ENCODE measurements at regions not wholly inside any gene's neighbourhood (a gene's known extent, or its start where the extent isn't known, plus 50 kb on each side); places are given as distances from the start of the nearest gene placed in this dataset.

GRCh38 chr9:106468431-106468830, 394.5 kb upstream of the ZNF462 start:
- no peak overlapping the region for H2AFZ ChIP-seq (ENCODE audit: low read length)
- H3K4me1 ChIP-seq (ENCODE audit: insufficient read depth, low read length, poor library complexity, severe bottlenecking): peaks cover 5% of the 10 kb centered on the region
- H3F3A ChIP-seq (ENCODE audit: low read depth): no peaks in the 10 kb centered on the region
- no peaks in the 10 kb centered on the region for H4K20me1 ChIP-seq (ENCODE audit: insufficient read depth, low read length, poor library complexity, severe bottlenecking)
- H3K9ac ChIP-seq (ENCODE audit: low read depth, low read length, poor library complexity, severe bottlenecking): no peak overlapping the region
- H3K4me2 ChIP-seq (ENCODE audit: low read depth, low read length, poor library complexity, severe bottlenecking): no peak overlapping the region
- TF ChIP-seq EZH2phosphoT487 (IDR thresholded peaks at IDR 0.05; ENCODE audit: borderline replicate concordance): no peak
- no peak for TF ChIP-seq CTCF (conservative IDR thresholded peaks at IDR 0.05; ENCODE audit: low read length)
- no peak overlapping the region for H3K4me3 ChIP-seq (ENCODE audit: low read length, poor library complexity, severe bottlenecking)
- H3K27me3 ChIP-seq (ENCODE audit: insufficient read depth, low read length, poor library complexity, severe bottlenecking): no peaks in the 10 kb centered on the region
- no peaks in the 10 kb centered on the region for H3K9me3 ChIP-seq (ENCODE audit: insufficient read depth, low read depth, low read length)
- no peaks in the 10 kb centered on the region for H3K36me3 ChIP-seq (ENCODE audit: insufficient read depth, low read length)
- H3K79me2 ChIP-seq (ENCODE audit: insufficient read depth, low read length): no peaks in the 10 kb centered on the region
- H3K9me2 ChIP-seq (replicated peaks; ENCODE audit: low read depth, low read length): no peaks in the 10 kb centered on the region

GRCh38 chr9:106478312-106478711, 384.7 kb upstream of the ZNF462 start:
- Histone ChIP-seq H4K20me1 (ENCODE audit: insufficient read depth, low read length, poor library complexity, severe bottlenecking) (no peaks in the 10 kb centered on the region), H3K4me1 (ENCODE audit: insufficient read depth, low read length, poor library complexity, severe bottlenecking) (peaks cover 46% of the 10 kb centered on the region), H3K4me3 (ENCODE audit: low read length, poor library complexity, severe bottlenecking) (no peak overlapping the region), H3K79me2 (ENCODE audit: insufficient read depth, low read length) (no peaks in the 10 kb centered on the region), H3K9ac (ENCODE audit: low read depth, low read length, poor library complexity, severe bottlenecking) (no peak overlapping the region), H3K9me3 (ENCODE audit: insufficient read depth, low read depth, low read length) (no peaks in the 10 kb centered on the region), H3K27me3 (ENCODE audit: insufficient read depth, low read length, poor library complexity, severe bottlenecking) (no peaks in the 10 kb centered on the region), H2AFZ (ENCODE audit: low read length) (no peak overlapping the region), H3K9me2 (replicated peaks; ENCODE audit: low read depth, low read length) (no peaks in the 10 kb centered on the region), H3K36me3 (ENCODE audit: insufficient read depth, low read length) (no peaks in the 10 kb centered on the region), H3K4me2 (ENCODE audit: low read depth, low read length, poor library complexity, severe bottlenecking) (no peak overlapping the region), H3F3A (ENCODE audit: low read depth) (no peaks in the 10 kb centered on the region)
- TF ChIP-seq CTCF (conservative IDR thresholded peaks at IDR 0.05; ENCODE audit: low read length) (no peak), EZH2phosphoT487 (IDR thresholded peaks at IDR 0.05; ENCODE audit: borderline replicate concordance) (no peak)

- no peak overlapping the region for H3K9ac ChIP-seq (ENCODE audit: low read depth, low read length, poor library complexity, severe bottlenecking)
- H4K20me1 ChIP-seq (ENCODE audit: insufficient read depth, low read length, poor library complexity, severe bottlenecking): no peaks in the 10 kb centered on the region
- peaks cover 47% of the 10 kb centered on the region for H3K4me1 ChIP-seq (ENCODE audit: insufficient read depth, low read length, poor library complexity, severe bottlenecking)
- H3K36me3 ChIP-seq (ENCODE audit: insufficient read depth, low read length): no peaks in the 10 kb centered on the region
- no peaks in the 10 kb centered on the region for H3K9me2 ChIP-seq (replicated peaks; ENCODE audit: low read depth, low read length)
- no peaks in the 10 kb centered on the region for H3K27me3 ChIP-seq (ENCODE audit: insufficient read depth, low read length, poor library complexity, severe bottlenecking)
- no peak overlapping the region for H3K4me2 ChIP-seq (ENCODE audit: low read depth, low read length, poor library complexity, severe bottlenecking)
- H3K79me2 ChIP-seq (ENCODE audit: insufficient read depth, low read length): no peaks in the 10 kb centered on the region
- TF ChIP-seq EZH2phosphoT487 (IDR thresholded peaks at IDR 0.05; ENCODE audit: borderline replicate concordance) (no peak), CTCF (conservative IDR thresholded peaks at IDR 0.05; ENCODE audit: low read length) (no peak)
- no peak overlapping the region for H3K4me3 ChIP-seq (ENCODE audit: low read length, poor library complexity, severe bottlenecking)
- H3F3A ChIP-seq (ENCODE audit: low read depth): no peaks in the 10 kb centered on the region
- no peaks in the 10 kb centered on the region for H3K9me3 ChIP-seq (ENCODE audit: insufficient read depth, low read depth, low read length)
- H2AFZ ChIP-seq (ENCODE audit: low read length): no peak overlapping the region
These were observed 384.2 kb upstream of the ZNF462 start for GRCh38 chr9:106478727-106479126.

Measured in Loucy (cell line).